ENCODE measurements at regions not wholly inside any gene's neighbourhood (a gene's known extent, or its start where the extent isn't known, plus 50 kb on each side); places are given as distances from the start of the nearest gene placed in this dataset.

- TF ChIP-seq HMGXB3 (CRISPR knock-in tag; IDR thresholded peaks at IDR 0.05; ENCODE audit: borderline replicate concordance) (no peak), KAT2B (IDR thresholded peaks at IDR 0.05; ENCODE audit: borderline replicate concordance, low read depth, low read length) (no peak), ZNF274 (CRISPR knock-in tag; IDR thresholded peaks at IDR 0.05) (no peak), PRDM4 (CRISPR knock-in tag; IDR thresholded peaks at IDR 0.05; ENCODE audit: borderline replicate concordance) (no peak), STAT6 (CRISPR knock-in tag; IDR thresholded peaks at IDR 0.05; ENCODE audit: borderline replicate concordance) (no peak), MTF1 (CRISPR knock-in tag; IDR thresholded peaks at IDR 0.05) (no peak)
These were observed 262.9 kb downstream of the SEC16B start (continued) for GRCh38 chr1:177706977-177707376.

All from HepG2 (cell line).